H9 (cell line): ENCODE measurements at regions not wholly inside any gene's neighbourhood (a gene's known extent, or its start where the extent isn't known, plus 50 kb on each side); places are given as distances from the start of the nearest gene placed in this dataset.

Experiments used
- DNase-seq: peaks from one replicate; pipeline ENCODE4 v3.0.0-alpha.2; 2017
- H2AFZ ChIP-seq: one replicate; pipeline ENCODE4 v1.6.1; 2013; ENCODE audit warnings: mild to moderate bottlenecking, low read length, control low read depth, moderate library complexity
- H2AK5ac ChIP-seq: 2 replicates; pipeline ENCODE4 v1.6.1; 2013; ENCODE audit warnings: low read length, control low read depth, mixed read lengths; ENCODE audit not compliant: insufficient read length
- H2BK120ac ChIP-seq: one replicate; pipeline ENCODE4 v1.6.1; 2013; ENCODE audit warnings: low read depth, mild to moderate bottlenecking, low read length, control low read depth, inconsistent platforms; ENCODE audit not compliant: poor library complexity, severe bottlenecking
- H2BK12ac ChIP-seq: 2 replicates; pipeline ENCODE4 v1.6.1; 2013; ENCODE audit warnings: low read length, control low read depth, mixed read lengths, low read depth; ENCODE audit not compliant: insufficient read length
- H2BK15ac ChIP-seq: 2 replicates; pipeline ENCODE4 v1.6.1; 2013; ENCODE audit warnings: low read depth, low read length, control low read depth
- H2BK20ac ChIP-seq: one replicate; pipeline ENCODE4 v1.6.1; 2013; ENCODE audit warnings: low read depth, mild to moderate bottlenecking, low read length, control low read depth, inconsistent platforms; ENCODE audit not compliant: poor library complexity, severe bottlenecking
- H2BK5ac ChIP-seq: 2 replicates; pipeline ENCODE4 v1.6.1; 2013; ENCODE audit warnings: low read length, control low read depth, mixed read lengths; ENCODE audit not compliant: insufficient read length
- H3K14ac ChIP-seq: 2 replicates; pipeline ENCODE4 v1.6.1; 2013; ENCODE audit warnings: low read length, control low read depth; ENCODE audit not compliant: insufficient read depth
- H3K18ac ChIP-seq: 2 replicates; pipeline ENCODE4 v1.6.1; 2013; ENCODE audit warnings: low read depth, mild to moderate bottlenecking, mixed read lengths, low read length, control low read depth; ENCODE audit not compliant: insufficient read length
- H3K23ac ChIP-seq: 2 replicates; pipeline ENCODE4 v1.6.1; 2013; ENCODE audit warnings: low read length, control low read depth, mixed read lengths, low read depth; ENCODE audit not compliant: insufficient read length
- H3K23me2 ChIP-seq: 2 replicates; pipeline ENCODE4 v1.6.1; 2013; ENCODE audit warnings: low read depth, mild to moderate bottlenecking, mixed read lengths, low read length, control low read depth; ENCODE audit not compliant: insufficient read length, poor library complexity, severe bottlenecking
- H3K27ac ChIP-seq: 2 replicates; pipeline ENCODE4 v1.5.1; 2013; ENCODE audit warnings: low read length, control low read depth, mixed read lengths, low read depth; ENCODE audit not compliant: insufficient read length
- H3K27me3 ChIP-seq: 2 replicates; pipeline ENCODE4 v1.6.1; 2013; ENCODE audit warnings: low read length, control low read depth, inconsistent platforms; ENCODE audit not compliant: insufficient read depth
- H3K4ac ChIP-seq: 2 replicates; pipeline ENCODE4 v1.6.1; 2013; ENCODE audit warnings: low read depth, mild to moderate bottlenecking, control low read depth, inconsistent platforms, low read length, moderate library complexity
- H3K4me1 ChIP-seq: 2 replicates; pipeline ENCODE4 v1.6.1; 2013; ENCODE audit warnings: low read length, control low read depth, inconsistent platforms; ENCODE audit not compliant: insufficient read depth
- H3K4me2 ChIP-seq: 2 replicates; pipeline ENCODE4 v1.6.1; 2013; ENCODE audit warnings: low read length, control low read depth, mixed read lengths; ENCODE audit not compliant: insufficient read length, insufficient read depth
- H3K56ac ChIP-seq: 2 replicates; pipeline ENCODE4 v1.6.1; 2013; ENCODE audit warnings: low read depth, mild to moderate bottlenecking, mixed read lengths, low read length, control low read depth; ENCODE audit not compliant: insufficient read length
- H3K79me1 ChIP-seq: 2 replicates; pipeline ENCODE4 v1.6.1; 2013; ENCODE audit warnings: low read depth, mild to moderate bottlenecking, moderate library complexity, low read length, control low read depth, inconsistent platforms; ENCODE audit not compliant: insufficient read depth, poor library complexity, severe bottlenecking
- H3K79me2 ChIP-seq: 2 replicates; pipeline ENCODE4 v1.6.1; 2013; ENCODE audit warnings: low read length, control low read depth, inconsistent platforms; ENCODE audit not compliant: insufficient read depth
- H3K9ac ChIP-seq: 2 replicates; pipeline ENCODE4 v1.6.1; 2013; ENCODE audit warnings: low read length, control low read depth, mixed read lengths; ENCODE audit not compliant: insufficient read length; ENCODE audit errors: extremely low read depth
- H3K9me3 ChIP-seq: one replicate; pipeline ENCODE4 v1.6.1; 2013; ENCODE audit warnings: low read depth, low read length, inconsistent platforms; ENCODE audit not compliant: control insufficient read depth
- H3T11ph ChIP-seq: one replicate; pipeline ENCODE4 v1.6.1; 2013; ENCODE audit warnings: mild to moderate bottlenecking, low read length, control low read depth, inconsistent platforms
- H4K20me1 ChIP-seq: one replicate; pipeline ENCODE4 v1.6.1; 2013; ENCODE audit not compliant: control insufficient read depth, insufficient read length, insufficient read depth
- H4K5ac ChIP-seq: 2 replicates; pipeline ENCODE4 v1.6.1; 2013; ENCODE audit warnings: low read depth, mild to moderate bottlenecking, mixed read lengths, low read length, control low read depth; ENCODE audit not compliant: insufficient read length
- H4K8ac ChIP-seq: replicated peaks from 2 replicates; pipeline ENCODE4 v1.6.1; 2013; ENCODE audit warnings: low read length, control low read depth, mixed read lengths, low read depth; ENCODE audit not compliant: insufficient read length
- H4K91ac ChIP-seq: 2 replicates; pipeline ENCODE4 v1.6.1; 2013; ENCODE audit warnings: low read depth, mild to moderate bottlenecking, moderate library complexity, mixed read lengths, low read length, control low read depth; ENCODE audit not compliant: insufficient read length
- H3K27ac Mint-ChIP-seq, 3 experiments: 2 replicates in 2 of 3; 3 replicates in 1 of 3; pipeline ENCODE4 v1.8.0; 2020 to 2021; ENCODE audit warnings: mixed read lengths in 3 of 3, mild to moderate bottlenecking in 1 of 3, moderate library complexity in 1 of 3
- H3K27me3 Mint-ChIP-seq: 2 replicates; pipeline ENCODE4 v1.8.0; 2021; ENCODE audit warnings: low read depth, mild to moderate bottlenecking, moderate library complexity, mixed read lengths
- H3K36me3 Mint-ChIP-seq, 3 experiments: 2 replicates in 2 of 3; 3 replicates in 1 of 3; pipeline ENCODE4 v1.8.0; 2020 to 2021; ENCODE audit warnings: low read depth in 3 of 3, mixed read lengths in 3 of 3; ENCODE audit not compliant: insufficient read depth in 1 of 3
- H3K4me1 Mint-ChIP-seq, 2 experiments: 2 replicates each; pipeline ENCODE4 v1.8.0; 2020; ENCODE audit warnings: mixed read lengths in 2 of 2
- H3K4me3 Mint-ChIP-seq, 2 experiments: 2 replicates in 1 of 2; 3 replicates in 1 of 2; pipeline ENCODE4 v1.8.0; 2020 to 2021; ENCODE audit warnings: mild to moderate bottlenecking in 2 of 2, mixed read lengths in 2 of 2, moderate library complexity in 1 of 2
- H3K9me3 Mint-ChIP-seq, 2 experiments: 2 replicates in 1 of 2; 3 replicates in 1 of 2; pipeline ENCODE4 v1.8.0; 2020; ENCODE audit warnings: mild to moderate bottlenecking in 2 of 2, mixed read lengths in 2 of 2, moderate library complexity in 1 of 2
- WGBS: extraction: QIAGEN DNeasy Blood & Tissue Kit; methylation state at CpG from one replicate; pipeline ENCODE4 v1.1.7; 2013; ENCODE audit warnings: missing lambda C conversion rate, low lambda C conversion rate, mixed read lengths; ENCODE audit not compliant: insufficient read length; ENCODE audit errors: extremely low coverage; 5-methylcytosine and 5-hydroxymethylcytosine counted together
- TF ChIP-seq, protein P1 (sequence below): fragments of 200-600 bp; sonication (generic); conservative IDR thresholded peaks from 3 replicates; pipeline ENCODE4 v1.8.0; 2021; ENCODE audit warnings: antibody characterized with exemption, mild to moderate bottlenecking

DNA sequence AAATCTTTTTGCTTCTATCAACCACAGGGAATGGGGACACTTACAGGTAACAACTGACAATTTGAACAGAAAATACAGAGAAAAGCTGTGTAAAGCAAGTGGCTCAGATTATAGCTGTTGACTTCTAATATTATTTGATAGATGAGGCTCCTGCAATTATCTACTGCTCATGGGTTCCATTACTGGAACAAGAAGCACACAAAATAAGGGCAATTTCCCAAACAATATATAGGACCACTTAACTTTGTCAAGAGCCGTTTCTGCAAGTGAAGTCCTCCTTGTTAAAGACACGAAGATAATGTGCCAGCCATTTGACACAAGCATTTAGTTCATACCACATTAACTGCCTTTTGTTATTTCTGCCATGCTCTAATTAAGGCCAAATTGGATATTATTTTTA is 315.5 kb upstream of the ARID1B start:
- no peak overlapping the region for H2BK120ac ChIP-seq
- no peak overlapping the region for H3K56ac ChIP-seq
- H2AFZ ChIP-seq, result no peak overlapping the region
- H2BK12ac ChIP-seq, result no peak overlapping the region
- no peak overlapping the region for H3K14ac ChIP-seq
- H3K27ac ChIP-seq, result no peak overlapping the region
- no peaks in the 10 kb centered on the region for H3K4me1 Mint-ChIP-seq
- no peaks in the 10 kb centered on the region for H3K79me1 ChIP-seq
- H3K4ac ChIP-seq, result no peak overlapping the region
- H3K18ac ChIP-seq, result no peak overlapping the region
- H3K27me3 ChIP-seq, result no peaks in the 10 kb centered on the region
- H3K4me2 ChIP-seq, result no peak overlapping the region
- no peak overlapping the region for H2BK15ac ChIP-seq
- no peak overlapping the region for H3K9ac ChIP-seq
- H3K36me3 Mint-ChIP-seq, result no peaks in the 10 kb centered on the region
- no peak overlapping the region for H2BK20ac ChIP-seq
- H4K5ac ChIP-seq, result no peak overlapping the region
- H3K79me2 ChIP-seq, result no peaks in the 10 kb centered on the region
- H3K4me3 Mint-ChIP-seq, result no peak overlapping the region
- H3K23ac ChIP-seq, result no peak overlapping the region
- H3T11ph ChIP-seq, result no peak overlapping the region
- H3K23me2 ChIP-seq, result no peaks in the 10 kb centered on the region
- H3K9me3 Mint-ChIP-seq, result no peaks in the 10 kb centered on the region
- no peaks in the 10 kb centered on the region for H3K9me3 ChIP-seq
- H3K4me1 ChIP-seq, result no peaks in the 10 kb centered on the region
- no peak overlapping the region for H4K91ac ChIP-seq
- no peak overlapping the region for H4K8ac ChIP-seq
- H3K27ac Mint-ChIP-seq, result no peak overlapping the region
- no peak overlapping the region for H2AK5ac ChIP-seq
- no peak overlapping the region for H2BK5ac ChIP-seq
- no peaks in the 10 kb centered on the region for H3K27me3 Mint-ChIP-seq
- WGBS, result no CpG with 5 or more reads among the region's 2 CpGs
- TF ChIP-seq, protein P1, sequence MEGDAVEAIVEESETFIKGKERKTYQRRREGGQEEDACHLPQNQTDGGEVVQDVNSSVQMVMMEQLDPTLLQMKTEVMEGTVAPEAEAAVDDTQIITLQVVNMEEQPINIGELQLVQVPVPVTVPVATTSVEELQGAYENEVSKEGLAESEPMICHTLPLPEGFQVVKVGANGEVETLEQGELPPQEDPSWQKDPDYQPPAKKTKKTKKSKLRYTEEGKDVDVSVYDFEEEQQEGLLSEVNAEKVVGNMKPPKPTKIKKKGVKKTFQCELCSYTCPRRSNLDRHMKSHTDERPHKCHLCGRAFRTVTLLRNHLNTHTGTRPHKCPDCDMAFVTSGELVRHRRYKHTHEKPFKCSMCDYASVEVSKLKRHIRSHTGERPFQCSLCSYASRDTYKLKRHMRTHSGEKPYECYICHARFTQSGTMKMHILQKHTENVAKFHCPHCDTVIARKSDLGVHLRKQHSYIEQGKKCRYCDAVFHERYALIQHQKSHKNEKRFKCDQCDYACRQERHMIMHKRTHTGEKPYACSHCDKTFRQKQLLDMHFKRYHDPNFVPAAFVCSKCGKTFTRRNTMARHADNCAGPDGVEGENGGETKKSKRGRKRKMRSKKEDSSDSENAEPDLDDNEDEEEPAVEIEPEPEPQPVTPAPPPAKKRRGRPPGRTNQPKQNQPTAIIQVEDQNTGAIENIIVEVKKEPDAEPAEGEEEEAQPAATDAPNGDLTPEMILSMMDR, result no peak
- no peak for DNase-seq
- H4K20me1 ChIP-seq, result no peaks in the 10 kb centered on the region
